Thyroid gland (tissue), 4 donors: ENCODE measurements at regions not wholly inside any gene's neighbourhood (a gene's known extent, or its start where the extent isn't known, plus 50 kb on each side); places are given as distances from the start of the nearest gene placed in this dataset.

ENCODE experiments used
- POLR2A ChIP-seq, 2 donors: fragments of 450-650 bp; IDR thresholded peaks; one replicate each; pipeline ENCODE4 v1.6.1; 2017; ENCODE audit warnings: antibody characterized with exemption in 2 of 2, mild to moderate bottlenecking in 2 of 2, moderate library complexity in 1 of 2
- TF ChIP-seq, protein P1 (sequence below), 6 experiments: fragments of 200-600 bp in 3 of 6; fragments of 450-650 bp in 3 of 6; sonication (generic) in 3 of 6; IDR thresholded peaks; one replicate each; pipeline ENCODE4 v1.5.1; 2016 to 2019; ENCODE audit warnings: antibody characterized with exemption in 6 of 6, mild to moderate bottlenecking in 2 of 6, inconsistent platforms in 1 of 6, moderate library complexity in 1 of 6

DNA sequence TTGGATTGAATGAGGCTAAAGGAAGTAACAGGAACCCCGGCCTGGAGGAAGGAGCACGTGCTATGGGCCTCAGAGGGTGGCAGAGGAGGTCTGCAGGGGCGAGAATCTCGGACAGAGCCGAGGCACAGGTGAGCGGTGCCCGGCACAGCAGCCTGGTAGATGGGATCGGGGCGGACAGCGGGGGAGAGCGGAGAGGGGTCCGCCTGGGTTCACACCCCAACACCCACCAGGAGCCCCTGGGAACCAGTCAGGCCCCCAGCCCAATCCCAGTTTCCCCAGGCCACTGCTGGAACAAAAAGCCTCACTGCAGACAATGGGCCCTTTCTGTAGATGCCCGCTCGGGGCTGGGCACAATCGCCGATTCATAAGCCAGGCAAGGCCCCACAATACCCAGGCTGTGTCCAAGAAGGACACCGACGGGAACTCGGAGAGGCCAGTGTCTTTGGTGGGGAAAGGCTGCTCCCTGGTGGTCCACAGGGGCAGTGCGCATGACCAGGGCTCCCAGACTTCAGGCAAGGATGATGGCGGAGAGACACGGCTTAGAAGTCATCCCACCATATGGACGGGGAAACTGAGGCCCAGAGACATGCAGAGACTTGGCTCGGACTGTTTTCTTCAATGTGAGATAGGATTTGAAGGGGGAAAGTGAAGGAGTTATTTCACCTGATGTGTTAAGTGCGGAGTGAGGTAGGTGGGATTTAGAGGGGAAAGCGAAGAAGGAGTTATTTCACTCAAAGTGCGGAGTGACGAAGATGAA is 106.9 kb upstream of the GPR26 start:
- TF ChIP-seq, protein P1, sequence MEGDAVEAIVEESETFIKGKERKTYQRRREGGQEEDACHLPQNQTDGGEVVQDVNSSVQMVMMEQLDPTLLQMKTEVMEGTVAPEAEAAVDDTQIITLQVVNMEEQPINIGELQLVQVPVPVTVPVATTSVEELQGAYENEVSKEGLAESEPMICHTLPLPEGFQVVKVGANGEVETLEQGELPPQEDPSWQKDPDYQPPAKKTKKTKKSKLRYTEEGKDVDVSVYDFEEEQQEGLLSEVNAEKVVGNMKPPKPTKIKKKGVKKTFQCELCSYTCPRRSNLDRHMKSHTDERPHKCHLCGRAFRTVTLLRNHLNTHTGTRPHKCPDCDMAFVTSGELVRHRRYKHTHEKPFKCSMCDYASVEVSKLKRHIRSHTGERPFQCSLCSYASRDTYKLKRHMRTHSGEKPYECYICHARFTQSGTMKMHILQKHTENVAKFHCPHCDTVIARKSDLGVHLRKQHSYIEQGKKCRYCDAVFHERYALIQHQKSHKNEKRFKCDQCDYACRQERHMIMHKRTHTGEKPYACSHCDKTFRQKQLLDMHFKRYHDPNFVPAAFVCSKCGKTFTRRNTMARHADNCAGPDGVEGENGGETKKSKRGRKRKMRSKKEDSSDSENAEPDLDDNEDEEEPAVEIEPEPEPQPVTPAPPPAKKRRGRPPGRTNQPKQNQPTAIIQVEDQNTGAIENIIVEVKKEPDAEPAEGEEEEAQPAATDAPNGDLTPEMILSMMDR (IDR thresholded peaks at IDR 0.05), result peak; percentile 79 to 95 (median 92)
- TF ChIP-seq POLR2A (IDR thresholded peaks at IDR 0.05), result no peak
